ENCODE measurements at regions not wholly inside any gene's neighbourhood (a gene's known extent, or its start where the extent isn't known, plus 50 kb on each side); places are given as distances from the start of the nearest gene placed in this dataset.
A peak's percentile ranks its signal among the peaks of the same experiment; 100 is the strongest.

GRCh38 chr2:19669559-19669958 lies 232.2 kb downstream of the TTC32 start:
- H3K4me3 ChIP-seq = no peak overlapping the region
- TF ChIP-seq CTCF (IDR thresholded peaks at IDR 0.05) = no peak
- DNase-seq (ENCODE audit: low spot score) = peak; percentile 35
- no peak overlapping the region for H3K27ac ChIP-seq

GRCh38 chr2:19669126-19669525 lies 232.7 kb downstream of the TTC32 start:
- no peak for TF ChIP-seq CTCF (IDR thresholded peaks at IDR 0.05)

GRCh38 chr2:19667536-19667949 lies 234.2 kb downstream of the TTC32 start:
- Histone ChIP-seq H3K4me3 (no peak overlapping the region), H3K27ac (no peak overlapping the region)
- peak; percentile 43 for DNase-seq (ENCODE audit: low spot score)
- TF ChIP-seq CTCF (IDR thresholded peaks at IDR 0.05) = no peak

More at GRCh38 chr2:19669126-19669525, 232.7 kb downstream of the TTC32 start:
- peak; percentile 21 for DNase-seq (ENCODE audit: low spot score)
- H3K27ac ChIP-seq = no peak overlapping the region
- no peak overlapping the region for H3K4me3 ChIP-seq

GRCh38 chr2:19667085-19667484 lies 234.7 kb downstream of the TTC32 start:
- no peak for TF ChIP-seq CTCF (IDR thresholded peaks at IDR 0.05)
- no peak overlapping the region for H3K27ac ChIP-seq
- no peak for DNase-seq (ENCODE audit: low spot score)
- no peak overlapping the region for H3K4me3 ChIP-seq

GRCh38 chr2:19664646-19665045 lies 237.1 kb downstream of the TTC32 start:
- no peak for DNase-seq (ENCODE audit: low spot score)
- no peak overlapping the region for H3K4me3 ChIP-seq
- no peak overlapping the region for H3K27ac ChIP-seq
- TF ChIP-seq CTCF (IDR thresholded peaks at IDR 0.05) = no peak

GRCh38 chr2:19659024-19659792 lies 242.6 kb downstream of the TTC32 start:
- no peak overlapping the region for H3K27ac ChIP-seq
- no peak overlapping the region for H3K4me3 ChIP-seq
- peak; percentile 50 for DNase-seq (ENCODE audit: low spot score)
- no peak for TF ChIP-seq CTCF (IDR thresholded peaks at IDR 0.05)

GRCh38 chr2:19656011-19656410 lies 245.8 kb downstream of the TTC32 start:
- no peak overlapping the region for H3K27ac ChIP-seq
- DNase-seq (ENCODE audit: low spot score) = peak; percentile 22
- no peak for TF ChIP-seq CTCF (IDR thresholded peaks at IDR 0.05)
- H3K4me3 ChIP-seq = no peak overlapping the region
